Progenitor cell of endocrine pancreas (in vitro differentiated cells): ENCODE measurements at regions not wholly inside any gene's neighbourhood (a gene's known extent, or its start where the extent isn't known, plus 50 kb on each side); places are given as distances from the start of the nearest gene placed in this dataset.

Source experiments
- DNase-seq: peaks from one replicate; pipeline ENCODE4 v3.0.0; 2021; ENCODE audit warnings: low spot score; ENCODE audit not compliant: unreplicated experiment
- H3K27ac Mint-ChIP-seq: 2 replicates; pipeline ENCODE4 v1.8.0; 2021; ENCODE audit warnings: mild to moderate bottlenecking, moderate library complexity, mixed read lengths
- H3K27me3 Mint-ChIP-seq: 2 replicates; pipeline ENCODE4 v1.8.0; 2021; ENCODE audit warnings: mixed read lengths
- H3K36me3 Mint-ChIP-seq: 2 replicates; pipeline ENCODE4 v1.8.0; 2022; ENCODE audit warnings: mixed read lengths; ENCODE audit not compliant: insufficient read depth
- H3K4me1 Mint-ChIP-seq: 2 replicates; pipeline ENCODE4 v1.8.0; 2021; ENCODE audit warnings: low read depth, mixed read lengths
- H3K4me3 Mint-ChIP-seq: 2 replicates; pipeline ENCODE4 v1.8.0; 2021; ENCODE audit warnings: low read depth, mild to moderate bottlenecking, moderate library complexity, mixed read lengths
- H3K9me3 Mint-ChIP-seq: 2 replicates; pipeline ENCODE4 v1.8.0; 2021; ENCODE audit warnings: low read depth, mixed read lengths
- CTCF ChIP-seq: fragments of 200-600 bp; sonication (generic); IDR thresholded peaks from one replicate; pipeline ENCODE4 v1.5.0; 2021; ENCODE audit warnings: antibody characterized with exemption, mild to moderate bottlenecking; ENCODE audit not compliant: unreplicated experiment

GRCh38 chr22:48849963-48850657, 977.6 kb downstream of the BRD1 start:
- no peaks in the 10 kb centered on the region for H3K9me3 Mint-ChIP-seq
- DNase-seq: no peak
- no peaks in the 10 kb centered on the region for H3K36me3 Mint-ChIP-seq
- no peak overlapping the region for H3K4me3 Mint-ChIP-seq
- H3K4me1 Mint-ChIP-seq: peaks cover 37% of the 10 kb centered on the region
- H3K27me3 Mint-ChIP-seq: peaks cover 43% of the 10 kb centered on the region
- no peak for TF ChIP-seq CTCF
- H3K27ac Mint-ChIP-seq: no peak overlapping the region

GRCh38 chr22:48849219-48849912, 978.3 kb downstream of the BRD1 start:
- DNase-seq: no peak
- Mint-ChIP-seq H3K27ac (peak overlapping the region; percentile 9), H3K9me3 (no peaks in the 10 kb centered on the region), H3K36me3 (no peaks in the 10 kb centered on the region), H3K4me3 (no peak overlapping the region), H3K27me3 (peaks cover 41% of the 10 kb centered on the region), H3K4me1 (peaks cover 37% of the 10 kb centered on the region)
- no peak for TF ChIP-seq CTCF

- no peaks in the 10 kb centered on the region for H3K9me3 Mint-ChIP-seq
Measured at GRCh38 chr22:48846200-48846599, 981.5 kb downstream of the BRD1 start.

GRCh38 chr22:48845356-48845936, 982.2 kb downstream of the BRD1 start:
- TF ChIP-seq CTCF: no peak
- no peak overlapping the region for H3K27ac Mint-ChIP-seq

More at GRCh38 chr22:48846200-48846599, 981.5 kb downstream of the BRD1 start:
- no peak for DNase-seq
- Mint-ChIP-seq H3K4me3 (no peak overlapping the region), H3K27me3 (peaks cover 35% of the 10 kb centered on the region), H3K27ac (peak overlapping the region; percentile 27), H3K4me1 (peaks cover 21% of the 10 kb centered on the region), H3K36me3 (no peaks in the 10 kb centered on the region)
- no peak for TF ChIP-seq CTCF

GRCh38 chr22:48844056-48844675, 983.5 kb downstream of the BRD1 start:
- H3K27me3 Mint-ChIP-seq: peaks cover 32% of the 10 kb centered on the region
- peaks cover 12% of the 10 kb centered on the region for H3K4me1 Mint-ChIP-seq
- no peak for TF ChIP-seq CTCF

More at GRCh38 chr22:48845356-48845936, 982.2 kb downstream of the BRD1 start:
- Mint-ChIP-seq H3K36me3 (no peaks in the 10 kb centered on the region), H3K4me3 (no peak overlapping the region), H3K9me3 (no peaks in the 10 kb centered on the region), H3K4me1 (peaks cover 19% of the 10 kb centered on the region), H3K27me3 (peaks cover 38% of the 10 kb centered on the region)
- no peak for DNase-seq

More at GRCh38 chr22:48844056-48844675, 983.5 kb downstream of the BRD1 start:
- Mint-ChIP-seq H3K4me3 (no peak overlapping the region), H3K9me3 (no peaks in the 10 kb centered on the region), H3K27ac (no peak overlapping the region), H3K36me3 (no peaks in the 10 kb centered on the region)
- DNase-seq: no peak
